ENCODE measurements at regions not wholly inside any gene's neighbourhood (a gene's known extent, or its start where the extent isn't known, plus 50 kb on each side); places are given as distances from the start of the nearest gene placed in this dataset.

- DNase-seq (ENCODE audit: missing footprints) (no peak), ATAC-seq (no peak)
- intact Hi-C loops (cut with DNase I) = no loop called here
These were observed 330.6 kb upstream of the FBXO33 start for GRCh38 chr14:39762576-39763401.

GRCh38 chr14:39755269-39755878, 323.1 kb upstream of the FBXO33 start:
- no peak for ATAC-seq

GRCh38 chr14:39740454-39740853, 308.2 kb upstream of the FBXO33 start:
- intact Hi-C loops (cut with DNase I) = no loop called here
- ATAC-seq = no peak
- DNase-seq (ENCODE audit: missing footprints) = no peak

More at GRCh38 chr14:39755269-39755878, 323.1 kb upstream of the FBXO33 start:
- no peak for DNase-seq (ENCODE audit: missing footprints)
- intact Hi-C loops (cut with DNase I) = no loop called here

- intact Hi-C loops (cut with DNase I) = no loop called here
- DNase-seq (ENCODE audit: missing footprints) = peak; percentile 78
These were observed 307.6 kb upstream of the FBXO33 start for GRCh38 chr14:39739796-39740195.

GRCh38 chr14:39734306-39734705, 302.1 kb upstream of the FBXO33 start:
- DNase-seq (ENCODE audit: missing footprints) (no peak), ATAC-seq (no peak)
- intact Hi-C loops (cut with DNase I) = no loop called here

More at GRCh38 chr14:39739796-39740195, 307.6 kb upstream of the FBXO33 start:
- ATAC-seq = peak; percentile 91

GRCh38 chr14:39733741-39734140, 301.5 kb upstream of the FBXO33 start:
- ATAC-seq (no peak), DNase-seq (ENCODE audit: missing footprints) (no peak)
- intact Hi-C loops (cut with DNase I) = no loop called here

- intact Hi-C loops (cut with DNase I) = no loop called here
- no peak for ATAC-seq
- DNase-seq (ENCODE audit: missing footprints) = no peak
These were observed 299.7 kb upstream of the FBXO33 start for GRCh38 chr14:39731912-39732311.

- ATAC-seq (no peak), DNase-seq (ENCODE audit: missing footprints) (no peak)
- intact Hi-C loops (cut with DNase I) = no loop called here
These were observed 294.3 kb upstream of the FBXO33 start for GRCh38 chr14:39726563-39726962.

- DNase-seq (ENCODE audit: missing footprints) = no peak
- ATAC-seq = no peak
- intact Hi-C loops (cut with DNase I) = no loop called here
These were observed 290.5 kb upstream of the FBXO33 start for GRCh38 chr14:39722547-39723273.

- intact Hi-C loops (cut with DNase I) = no loop called here
- ATAC-seq (no peak), DNase-seq (ENCODE audit: missing footprints) (no peak)
These were observed 284.8 kb upstream of the FBXO33 start for GRCh38 chr14:39716987-39717570.

GRCh38 chr14:39712293-39712999, 280.2 kb upstream of the FBXO33 start:
- ATAC-seq (no peak), DNase-seq (ENCODE audit: missing footprints) (no peak)
- intact Hi-C loops (cut with DNase I) = no loop called here

- DNase-seq (ENCODE audit: missing footprints) (no peak), ATAC-seq (no peak)
- intact Hi-C loops (cut with DNase I) = no loop called here
These were observed 272.4 kb upstream of the FBXO33 start for GRCh38 chr14:39704594-39704993.

- intact Hi-C loops (cut with DNase I) = no loop called here
- DNase-seq (ENCODE audit: missing footprints) = no peak
- no peak for ATAC-seq
These were observed 262.1 kb upstream of the FBXO33 start for GRCh38 chr14:39694341-39694740.

- intact Hi-C loops (cut with DNase I) = no loop called here
- no peak for ATAC-seq
These were observed 251.5 kb upstream of the FBXO33 start for GRCh38 chr14:39683691-39684260.

GRCh38 chr14:39682582-39682981, 250.3 kb upstream of the FBXO33 start:
- no peak for ATAC-seq
- no peak for DNase-seq (ENCODE audit: missing footprints)
- intact Hi-C loops (cut with DNase I) = no loop called here

More at GRCh38 chr14:39683691-39684260, 251.5 kb upstream of the FBXO33 start:
- DNase-seq (ENCODE audit: missing footprints) = no peak

GRCh38 chr14:39681782-39682399, 249.7 kb upstream of the FBXO33 start:
- ATAC-seq (no peak), DNase-seq (ENCODE audit: missing footprints) (no peak)
- intact Hi-C loops (cut with DNase I) = no loop called here

GRCh38 chr14:39680777-39681176, 248.5 kb upstream of the FBXO33 start:
- DNase-seq (ENCODE audit: missing footprints) (no peak), ATAC-seq (no peak)
- intact Hi-C loops (cut with DNase I) = no loop called here

GRCh38 chr14:39673734-39674133, 241.5 kb upstream of the FBXO33 start:
- no peak for DNase-seq (ENCODE audit: missing footprints)
- intact Hi-C loops (cut with DNase I) = no loop called here
- no peak for ATAC-seq
